ENCODE measurements at regions not wholly inside any gene's neighbourhood (a gene's known extent, or its start where the extent isn't known, plus 50 kb on each side); places are given as distances from the start of the nearest gene placed in this dataset.

GRCh38 chr3:8204853-8205650, 296.6 kb upstream of the LMCD1 start:
- Histone ChIP-seq H3K9me3 (no peaks in the 10 kb centered on the region), H3K27me3 (no peaks in the 10 kb centered on the region), H3K4me1 (no peaks in the 10 kb centered on the region), H3K27ac (no peak overlapping the region), H3K36me3 (no peaks in the 10 kb centered on the region), H3K4me3 (no peak overlapping the region)
- ATAC-seq (no peak), DNase-seq (no peak), FAIRE-seq (no peak)
- TF ChIP-seq CTCF (IDR thresholded peaks at IDR 0.05) = no peak
- intact Hi-C loops (cut with DNase I) = no loop called here
- WGBS, 2 donors = 77 to 85% methylated on average over 5 of the region's 5 CpGs

GRCh38 chr3:8205881-8206280, 295.7 kb upstream of the LMCD1 start:
- Histone ChIP-seq H3K4me3 (no peak overlapping the region), H3K27me3 (no peaks in the 10 kb centered on the region), H3K9me3 (no peaks in the 10 kb centered on the region), H3K36me3 (no peaks in the 10 kb centered on the region), H3K4me1 (no peaks in the 10 kb centered on the region), H3K27ac (no peak overlapping the region)
- FAIRE-seq (no peak), DNase-seq (no peak), ATAC-seq (no peak)
- WGBS, 2 donors = 52 to 75% methylated on average over 2 of the region's 2 CpGs
- intact Hi-C loops (cut with DNase I) = no loop called here
- TF ChIP-seq CTCF (IDR thresholded peaks at IDR 0.05) = no peak

GRCh38 chr3:8206971-8207617, 294.5 kb upstream of the LMCD1 start:
- FAIRE-seq (no peak), DNase-seq (no peak), ATAC-seq (no peak)
- Histone ChIP-seq H3K27me3 (no peaks in the 10 kb centered on the region), H3K36me3 (no peaks in the 10 kb centered on the region), H3K27ac (no peak overlapping the region), H3K9me3 (no peaks in the 10 kb centered on the region), H3K4me1 (no peaks in the 10 kb centered on the region), H3K4me3 (no peak overlapping the region)
- WGBS, 2 donors = 52 to 65% methylated on average over 3 of the region's 3 CpGs
- TF ChIP-seq CTCF (IDR thresholded peaks at IDR 0.05) = no peak
- intact Hi-C loops (cut with DNase I) = no loop called here

GRCh38 chr3:8210882-8211341, 290.7 kb upstream of the LMCD1 start:
- no peak overlapping the region for H3K4me3 ChIP-seq
- no peak for TF ChIP-seq CTCF (IDR thresholded peaks at IDR 0.05)
- DNase-seq = no peak
- no peak for FAIRE-seq
- H3K27ac ChIP-seq = no peak overlapping the region
- WGBS, 2 donors = 60 to 65% methylated on average over 2 of the region's 2 CpGs
- no peak for ATAC-seq
- no peaks in the 10 kb centered on the region for H3K9me3 ChIP-seq
- no peaks in the 10 kb centered on the region for H3K4me1 ChIP-seq
- intact Hi-C loops (cut with DNase I) = no loop called here
- no peaks in the 10 kb centered on the region for H3K27me3 ChIP-seq
- H3K36me3 ChIP-seq = no peaks in the 10 kb centered on the region

- Histone ChIP-seq H3K27me3 (no peaks in the 10 kb centered on the region), H3K27ac (no peak overlapping the region), H3K36me3 (no peaks in the 10 kb centered on the region), H3K9me3 (no peaks in the 10 kb centered on the region), H3K4me3 (no peak overlapping the region), H3K4me1 (no peaks in the 10 kb centered on the region)
- intact Hi-C loops (cut with DNase I) = no loop called here
- FAIRE-seq (no peak), ATAC-seq (no peak), DNase-seq (no peak)
- no peak for TF ChIP-seq CTCF (IDR thresholded peaks at IDR 0.05)
- WGBS, 2 donors = 55 to 67% methylated on average over 4 of the region's 4 CpGs
These were observed 288.8 kb upstream of the LMCD1 start for GRCh38 chr3:8212794-8213193.

Data from pancreas (tissue), 10 donors.